ENCODE measurements at regions not wholly inside any gene's neighbourhood (a gene's known extent, or its start where the extent isn't known, plus 50 kb on each side); places are given as distances from the start of the nearest gene placed in this dataset.

GRCh38 chr2:228542277-228542676, 360.8 kb upstream of the SPHKAP start:
- ChIA-PET POLR2A (no interaction called here), CTCF (no interaction called here)
- no peaks in the 10 kb centered on the region for H3K4me1 ChIP-seq
- Mint-ChIP-seq H3K9me3 (ENCODE audit: unreplicated experiment) (no peaks in the 10 kb centered on the region), H3K4me3 (ENCODE audit: unreplicated experiment) (no peak overlapping the region), H3K27ac (ENCODE audit: unreplicated experiment) (no peak overlapping the region), H3K4me1 (ENCODE audit: low read depth, unreplicated experiment) (no peaks in the 10 kb centered on the region), H3K36me3 (ENCODE audit: insufficient read depth, unreplicated experiment) (peaks cover 3% of the 10 kb centered on the region), H3K27me3 (ENCODE audit: insufficient read depth, unreplicated experiment) (no peaks in the 10 kb centered on the region)
- no peaks in the 10 kb centered on the region for H3K36me3 ChIP-seq (ENCODE audit: control insufficient read depth, insufficient read depth, low read length)
- TF ChIP-seq CTCF (IDR thresholded peaks at IDR 0.05; ENCODE audit: insufficient read depth in 1 of 2, low read depth in 1 of 2, low read length in 1 of 2, severe bottlenecking in 1 of 2, unreplicated experiment in 1 of 2) = no peak
- intact Hi-C loops (cut with micrococcal nuclease; ENCODE audit: unreplicated experiment) = no loop called here
- no peaks in the 10 kb centered on the region for H3K27me3 ChIP-seq (replicated peaks; ENCODE audit: control insufficient read depth, insufficient read depth, low read length)
- no peak for DNase-seq
- no peak overlapping the region for H3K4me3 ChIP-seq (ENCODE audit: low read depth, low read length)
- no peaks in the 10 kb centered on the region for H3K9me3 ChIP-seq
- BruUV-seq (replicated peaks) = no TSS peak

- no peak for DNase-seq
- H3K36me3 ChIP-seq (ENCODE audit: control insufficient read depth, insufficient read depth, low read length) = no peaks in the 10 kb centered on the region
- no peaks in the 10 kb centered on the region; the same call in 1 of the 2 replicates for H3K9me3 ChIP-seq
- H3K4me1 Mint-ChIP-seq (ENCODE audit: low read depth, unreplicated experiment) = no peaks in the 10 kb centered on the region
- BruUV-seq (replicated peaks) = no TSS peak
- no peak overlapping the region for H3K4me3 Mint-ChIP-seq (ENCODE audit: unreplicated experiment)
- H3K27me3 ChIP-seq (replicated peaks; ENCODE audit: control insufficient read depth, insufficient read depth, low read length) = no peaks in the 10 kb centered on the region
- H3K4me3 ChIP-seq (ENCODE audit: low read depth, low read length) = no peak overlapping the region
- no peak for TF ChIP-seq CTCF (IDR thresholded peaks at IDR 0.05; ENCODE audit: insufficient read depth in 1 of 2, low read depth in 1 of 2, low read length in 1 of 2, severe bottlenecking in 1 of 2, unreplicated experiment in 1 of 2)
- H3K4me1 ChIP-seq = no peaks in the 10 kb centered on the region
- no peaks in the 10 kb centered on the region for H3K9me3 Mint-ChIP-seq (ENCODE audit: unreplicated experiment)
- POLR2A ChIA-PET = no interaction called here
- CTCF ChIA-PET = no interaction called here
- no peaks in the 10 kb centered on the region for H3K27me3 Mint-ChIP-seq (ENCODE audit: insufficient read depth, unreplicated experiment)
- intact Hi-C loops (cut with micrococcal nuclease; ENCODE audit: unreplicated experiment) = no loop called here
- no peaks in the 10 kb centered on the region for H3K36me3 Mint-ChIP-seq (ENCODE audit: insufficient read depth, unreplicated experiment)
- no peak overlapping the region for H3K27ac Mint-ChIP-seq (ENCODE audit: unreplicated experiment)
These were observed 360.3 kb upstream of the SPHKAP start for GRCh38 chr2:228541789-228542188.

GRCh38 chr2:228540976-228541375, 359.5 kb upstream of the SPHKAP start:
- no peak for TF ChIP-seq CTCF (IDR thresholded peaks at IDR 0.05; ENCODE audit: insufficient read depth in 1 of 2, low read depth in 1 of 2, low read length in 1 of 2, severe bottlenecking in 1 of 2, unreplicated experiment in 1 of 2)
- intact Hi-C loops (cut with micrococcal nuclease; ENCODE audit: unreplicated experiment) = no loop called here
- Mint-ChIP-seq H3K4me3 (ENCODE audit: unreplicated experiment) (no peak overlapping the region), H3K9me3 (ENCODE audit: unreplicated experiment) (no peaks in the 10 kb centered on the region), H3K4me1 (ENCODE audit: low read depth, unreplicated experiment) (no peaks in the 10 kb centered on the region), H3K27me3 (ENCODE audit: insufficient read depth, unreplicated experiment) (no peaks in the 10 kb centered on the region), H3K36me3 (ENCODE audit: insufficient read depth, unreplicated experiment) (no peaks in the 10 kb centered on the region), H3K27ac (ENCODE audit: unreplicated experiment) (no peak overlapping the region)
- Histone ChIP-seq H3K4me3 (ENCODE audit: low read depth, low read length) (no peak overlapping the region), H3K9me3 (no peaks in the 10 kb centered on the region; the same call in 1 of the 2 replicates), H3K4me1 (no peaks in the 10 kb centered on the region), H3K36me3 (ENCODE audit: control insufficient read depth, insufficient read depth, low read length) (no peaks in the 10 kb centered on the region), H3K27me3 (replicated peaks; ENCODE audit: control insufficient read depth, insufficient read depth, low read length) (no peaks in the 10 kb centered on the region)
- DNase-seq = no peak
- CTCF ChIA-PET = no interaction called here
- POLR2A ChIA-PET = no interaction called here
- BruUV-seq (replicated peaks) = no TSS peak

Data from Caco-2 (cell line).